ENCODE measurements at regions not wholly inside any gene's neighbourhood (a gene's known extent, or its start where the extent isn't known, plus 50 kb on each side); places are given as distances from the start of the nearest gene placed in this dataset.
"Not testable (repeated sequence)": the region's sequence is repeated elsewhere in the genome, so short reads cannot be mapped to it uniquely, and the experiment has no call there.

DNA sequence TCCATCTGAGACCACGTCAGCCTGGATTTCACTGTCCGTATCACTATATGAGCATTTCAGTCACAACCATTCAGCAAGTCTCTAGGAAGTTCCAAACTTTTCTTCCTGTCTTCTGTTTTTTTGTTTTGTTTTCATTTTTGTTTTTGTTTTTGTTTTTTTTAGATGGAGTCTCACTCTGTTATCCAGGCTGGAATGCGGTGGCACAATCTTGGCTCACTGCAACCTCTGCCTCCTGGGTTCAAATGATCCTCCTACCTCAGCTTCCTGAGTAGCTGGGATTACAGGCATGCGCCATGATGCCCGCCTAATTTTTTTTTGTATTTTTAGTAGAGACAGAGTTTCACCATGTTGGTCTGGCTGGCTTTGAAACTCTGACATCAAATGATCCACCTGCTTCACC is 1715.9 kb downstream of the SPATA31A7 start:
- TF ChIP-seq, protein P1, sequence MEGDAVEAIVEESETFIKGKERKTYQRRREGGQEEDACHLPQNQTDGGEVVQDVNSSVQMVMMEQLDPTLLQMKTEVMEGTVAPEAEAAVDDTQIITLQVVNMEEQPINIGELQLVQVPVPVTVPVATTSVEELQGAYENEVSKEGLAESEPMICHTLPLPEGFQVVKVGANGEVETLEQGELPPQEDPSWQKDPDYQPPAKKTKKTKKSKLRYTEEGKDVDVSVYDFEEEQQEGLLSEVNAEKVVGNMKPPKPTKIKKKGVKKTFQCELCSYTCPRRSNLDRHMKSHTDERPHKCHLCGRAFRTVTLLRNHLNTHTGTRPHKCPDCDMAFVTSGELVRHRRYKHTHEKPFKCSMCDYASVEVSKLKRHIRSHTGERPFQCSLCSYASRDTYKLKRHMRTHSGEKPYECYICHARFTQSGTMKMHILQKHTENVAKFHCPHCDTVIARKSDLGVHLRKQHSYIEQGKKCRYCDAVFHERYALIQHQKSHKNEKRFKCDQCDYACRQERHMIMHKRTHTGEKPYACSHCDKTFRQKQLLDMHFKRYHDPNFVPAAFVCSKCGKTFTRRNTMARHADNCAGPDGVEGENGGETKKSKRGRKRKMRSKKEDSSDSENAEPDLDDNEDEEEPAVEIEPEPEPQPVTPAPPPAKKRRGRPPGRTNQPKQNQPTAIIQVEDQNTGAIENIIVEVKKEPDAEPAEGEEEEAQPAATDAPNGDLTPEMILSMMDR (IDR thresholded peaks at IDR 0.05), result not testable (repeated sequence)
- TF ChIP-seq ZFX (IDR thresholded peaks at IDR 0.05; ENCODE audit: borderline replicate concordance), result not testable (repeated sequence)
